OCI-LY7 (cell line): ENCODE measurements at regions not wholly inside any gene's neighbourhood (a gene's known extent, or its start where the extent isn't known, plus 50 kb on each side); places are given as distances from the start of the nearest gene placed in this dataset.

Experiments
- EZH2phosphoT487 ChIP-seq: fragments of 200-600 bp; sonication (generic); IDR thresholded peaks from 2 replicates; pipeline ENCODE4 v1.6.1; 2018; ENCODE audit warnings: low read depth, borderline replicate concordance, mild to moderate bottlenecking, mixed run types, antibody characterized with exemption, low read length, moderate library complexity, mixed read lengths
- TF ChIP-seq, protein P1 (sequence below): fragments of 200-600 bp; sonication (generic); conservative IDR thresholded peaks from 2 replicates; pipeline ENCODE4 v1.5.1; 2014; ENCODE audit warnings: mild to moderate bottlenecking, antibody characterized with exemption, low read length, moderate library complexity, mixed read lengths

DNA sequence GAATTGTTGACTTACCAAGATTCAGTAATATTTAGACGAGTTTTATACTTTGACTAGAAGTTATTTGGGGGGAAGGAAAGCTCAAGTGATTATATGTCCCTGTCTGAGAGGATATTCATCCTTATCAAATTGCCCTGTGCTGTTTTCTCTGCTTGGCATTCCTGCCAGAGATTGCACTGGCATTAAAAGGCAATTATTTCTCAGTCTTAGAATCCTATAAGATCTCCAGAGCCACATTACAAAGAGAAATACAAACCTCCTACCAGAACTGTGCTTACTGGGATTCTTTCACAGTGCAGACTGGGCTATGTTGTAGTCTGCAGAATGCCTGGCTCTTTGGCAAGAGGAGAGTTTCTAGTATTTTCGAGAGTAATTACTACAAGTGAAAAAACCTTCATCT, 342.4 kb downstream of the HGF start:
- TF ChIP-seq, protein P1, sequence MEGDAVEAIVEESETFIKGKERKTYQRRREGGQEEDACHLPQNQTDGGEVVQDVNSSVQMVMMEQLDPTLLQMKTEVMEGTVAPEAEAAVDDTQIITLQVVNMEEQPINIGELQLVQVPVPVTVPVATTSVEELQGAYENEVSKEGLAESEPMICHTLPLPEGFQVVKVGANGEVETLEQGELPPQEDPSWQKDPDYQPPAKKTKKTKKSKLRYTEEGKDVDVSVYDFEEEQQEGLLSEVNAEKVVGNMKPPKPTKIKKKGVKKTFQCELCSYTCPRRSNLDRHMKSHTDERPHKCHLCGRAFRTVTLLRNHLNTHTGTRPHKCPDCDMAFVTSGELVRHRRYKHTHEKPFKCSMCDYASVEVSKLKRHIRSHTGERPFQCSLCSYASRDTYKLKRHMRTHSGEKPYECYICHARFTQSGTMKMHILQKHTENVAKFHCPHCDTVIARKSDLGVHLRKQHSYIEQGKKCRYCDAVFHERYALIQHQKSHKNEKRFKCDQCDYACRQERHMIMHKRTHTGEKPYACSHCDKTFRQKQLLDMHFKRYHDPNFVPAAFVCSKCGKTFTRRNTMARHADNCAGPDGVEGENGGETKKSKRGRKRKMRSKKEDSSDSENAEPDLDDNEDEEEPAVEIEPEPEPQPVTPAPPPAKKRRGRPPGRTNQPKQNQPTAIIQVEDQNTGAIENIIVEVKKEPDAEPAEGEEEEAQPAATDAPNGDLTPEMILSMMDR, result no peak
- no peak for TF ChIP-seq EZH2phosphoT487
